KMS-11 (cell line): ENCODE measurements at regions not wholly inside any gene's neighbourhood (a gene's known extent, or its start where the extent isn't known, plus 50 kb on each side); places are given as distances from the start of the nearest gene placed in this dataset.

ENCODE experiments used
- H2AFZ ChIP-seq: fragments of 200-600 bp; sonication (generic); 2 replicates; pipeline ENCODE4 v1.6.1; 2016; ENCODE audit warnings: antibody characterized with exemption, mixed run types, low read depth
- H3K27ac ChIP-seq: fragments of 200-600 bp; sonication (generic); 2 replicates; pipeline ENCODE4 v1.6.1; 2016; ENCODE audit warnings: mild to moderate bottlenecking, mixed run types
- H3K27me3 ChIP-seq: fragments of 200-600 bp; sonication (generic); 2 replicates; pipeline ENCODE4 v1.6.1; 2017; ENCODE audit warnings: mild to moderate bottlenecking, low read depth, mixed run types, moderate library complexity; ENCODE audit not compliant: insufficient read depth
- H3K36me3 ChIP-seq: fragments of 200-600 bp; sonication (generic); 2 replicates; pipeline ENCODE4 v1.6.1; 2017; ENCODE audit warnings: mild to moderate bottlenecking, mixed run types; ENCODE audit not compliant: insufficient read depth
- H3K4me1 ChIP-seq: fragments of 200-600 bp; sonication (generic); 2 replicates; pipeline ENCODE4 v1.6.1; 2016; ENCODE audit warnings: mild to moderate bottlenecking, low read depth, mixed run types; ENCODE audit not compliant: poor library complexity, severe bottlenecking
- H3K4me2 ChIP-seq: fragments of 200-600 bp; sonication (generic); 2 replicates; pipeline ENCODE4 v1.7.0; 2016; ENCODE audit warnings: mild to moderate bottlenecking, mixed run types
- H3K4me3 ChIP-seq: fragments of 200-600 bp; sonication (generic); IDR thresholded peaks from 2 replicates; pipeline ENCODE4 v1.6.1; 2017; ENCODE audit warnings: low read depth, low read length, mixed read lengths; ENCODE audit not compliant: insufficient read depth
- H3K79me2 ChIP-seq: fragments of 200-600 bp; sonication (generic); 2 replicates; pipeline ENCODE4 v1.6.1; 2016; ENCODE audit warnings: low read depth, mixed run types; ENCODE audit not compliant: insufficient read depth
- H3K9ac ChIP-seq: fragments of 200-600 bp; sonication (generic); 2 replicates; pipeline ENCODE4 v1.6.1; 2016; ENCODE audit warnings: mild to moderate bottlenecking, mixed run types
- H4K20me1 ChIP-seq: fragments of 200-600 bp; sonication (generic); 2 replicates; pipeline ENCODE4 v1.6.1; 2016; ENCODE audit warnings: mild to moderate bottlenecking, mixed run types; ENCODE audit not compliant: insufficient read depth
- CTCF ChIP-seq: fragments of 200-600 bp; sonication (generic); conservative IDR thresholded peaks from 2 replicates; pipeline ENCODE4 v1.6.1; 2017; ENCODE audit warnings: low read depth, mild to moderate bottlenecking, antibody characterized with exemption, low read length, moderate library complexity, mixed read lengths

GRCh38 chr2:147327613-147328012 is 517.2 kb upstream of the ACVR2A start:
- no peak overlapping the region for H3K9ac ChIP-seq
- no peaks in the 10 kb centered on the region for H3K36me3 ChIP-seq
- no peak overlapping the region for H3K4me2 ChIP-seq
- H3K4me1 ChIP-seq = peaks cover 7% of the 10 kb centered on the region
- H4K20me1 ChIP-seq = no peaks in the 10 kb centered on the region
- no peaks in the 10 kb centered on the region for H3K27me3 ChIP-seq
- H2AFZ ChIP-seq = no peak overlapping the region
- no peak overlapping the region for H3K27ac ChIP-seq
- TF ChIP-seq CTCF = no peak
- H3K79me2 ChIP-seq = no peaks in the 10 kb centered on the region
- H3K4me3 ChIP-seq = no peak overlapping the region

GRCh38 chr2:147325990-147326389 is 518.8 kb upstream of the ACVR2A start:
- Histone ChIP-seq H3K4me2 (no peak overlapping the region), H3K79me2 (no peaks in the 10 kb centered on the region), H3K4me3 (no peak overlapping the region), H3K9ac (no peak overlapping the region), H3K36me3 (no peaks in the 10 kb centered on the region), H4K20me1 (no peaks in the 10 kb centered on the region), H3K27ac (no peak overlapping the region), H2AFZ (no peak overlapping the region), H3K27me3 (no peaks in the 10 kb centered on the region), H3K4me1 (no peaks in the 10 kb centered on the region)
- no peak for TF ChIP-seq CTCF

- no peaks in the 10 kb centered on the region for H3K79me2 ChIP-seq
- H3K9ac ChIP-seq = no peak overlapping the region
- H2AFZ ChIP-seq = no peak overlapping the region
- no peaks in the 10 kb centered on the region for H3K36me3 ChIP-seq
- H3K4me3 ChIP-seq = no peak overlapping the region
- no peaks in the 10 kb centered on the region for H3K27me3 ChIP-seq
- H4K20me1 ChIP-seq = no peaks in the 10 kb centered on the region
- no peak overlapping the region for H3K27ac ChIP-seq
- TF ChIP-seq CTCF = no peak
- H3K4me2 ChIP-seq = no peak overlapping the region
- no peaks in the 10 kb centered on the region for H3K4me1 ChIP-seq
Measured at GRCh38 chr2:147320146-147320545, 524.7 kb upstream of the ACVR2A start.

- Histone ChIP-seq H3K27ac (no peak overlapping the region), H3K4me3 (no peak overlapping the region), H3K4me1 (no peaks in the 10 kb centered on the region), H3K27me3 (no peaks in the 10 kb centered on the region), H4K20me1 (no peaks in the 10 kb centered on the region), H3K4me2 (no peak overlapping the region), H3K36me3 (no peaks in the 10 kb centered on the region), H3K79me2 (no peaks in the 10 kb centered on the region), H2AFZ (no peak overlapping the region), H3K9ac (no peak overlapping the region)
- TF ChIP-seq CTCF = no peak
Measured at GRCh38 chr2:147311058-147311430, 533.8 kb upstream of the ACVR2A start.
